Natural killer cell (primary cell): ENCODE measurements at regions not wholly inside any gene's neighbourhood (a gene's known extent, or its start where the extent isn't known, plus 50 kb on each side); places are given as distances from the start of the nearest gene placed in this dataset.

Experiments
- ATAC-seq, 3 donors: fragments of 150-1000 bp in 2 of 3; fragments of 200-7000 bp in 1 of 3; cut with Tn5 transposase; 1 replicate in 1 of 3; 2 replicates in 2 of 3; pipeline ENCODE4 v1.10.0; 2021; ENCODE audit warnings: mild to moderate bottlenecking in 2 of 3, moderate library complexity in 2 of 3
- DNase-seq, 2 donors: peaks; one replicate each; pipeline versions ENCODE4 v3.0.0 to v3.0.0-alpha.2; 2013 to 2021; ENCODE audit warnings: mixed read lengths in 1 of 2
- H3K27ac ChIP-seq: one replicate; pipeline ENCODE4 v1.5.1; 2013; ENCODE audit warnings: mild to moderate bottlenecking, low read length
- H3K27me3 ChIP-seq: one replicate; pipeline ENCODE4 v1.6.1; 2013; ENCODE audit warnings: low read length; ENCODE audit not compliant: control insufficient read depth, insufficient read depth
- H3K36me3 ChIP-seq: one replicate; pipeline ENCODE4 v1.6.1; 2013; ENCODE audit warnings: low read length; ENCODE audit not compliant: control insufficient read depth, insufficient read depth
- H3K4me1 ChIP-seq: one replicate; pipeline ENCODE4 v1.6.1; 2013; ENCODE audit warnings: low read length; ENCODE audit not compliant: control insufficient read depth, insufficient read depth
- H3K4me3 ChIP-seq: one replicate; pipeline ENCODE4 v1.5.1; 2013; ENCODE audit warnings: low read length
- H3K9me3 ChIP-seq: one replicate; pipeline ENCODE4 v1.6.1; 2013; ENCODE audit warnings: low read length; ENCODE audit not compliant: control insufficient read depth, insufficient read depth
- H3K27ac Mint-ChIP-seq, 2 donors: one replicate each; pipeline ENCODE4 v1.8.0; 2022; ENCODE audit warnings: mild to moderate bottlenecking in 2 of 2, mixed read lengths in 2 of 2, moderate library complexity in 1 of 2
- H3K27me3 Mint-ChIP-seq, 2 donors: one replicate each; pipeline ENCODE4 v1.8.0; 2022; ENCODE audit warnings: low read depth in 2 of 2, mixed read lengths in 2 of 2
- H3K36me3 Mint-ChIP-seq: one replicate; pipeline ENCODE4 v1.8.0; 2022; ENCODE audit warnings: mixed read lengths
- H3K4me1 Mint-ChIP-seq, 2 donors: one replicate each; pipeline ENCODE4 v1.8.0; 2022; ENCODE audit warnings: mixed read lengths in 2 of 2
- H3K4me3 Mint-ChIP-seq: one replicate; pipeline ENCODE4 v1.8.0; 2022; ENCODE audit warnings: mild to moderate bottlenecking, moderate library complexity, mixed read lengths
- H3K9me3 Mint-ChIP-seq, 2 donors: one replicate each; pipeline ENCODE4 v1.8.0; 2022; ENCODE audit warnings: mixed read lengths in 2 of 2
- CTCF ChIP-seq: fragments of 200-600 bp; IDR thresholded peaks from one replicate; pipeline ENCODE4 v1.8.0; 2022; ENCODE audit warnings: antibody characterized with exemption
- WGBS: methylation state at CpG from one replicate; pipeline ENCODE4 v1.1.7; 2013; ENCODE audit warnings: missing lambda C conversion rate; ENCODE audit not compliant: insufficient coverage; 5-methylcytosine and 5-hydroxymethylcytosine counted together
- intact Hi-C: fragments of 100-400 bp; cut with micrococcal nuclease; formaldehyde crosslinking; loops from one replicate; pipeline ENCODE4 v1.14.2; 2022

DNA sequence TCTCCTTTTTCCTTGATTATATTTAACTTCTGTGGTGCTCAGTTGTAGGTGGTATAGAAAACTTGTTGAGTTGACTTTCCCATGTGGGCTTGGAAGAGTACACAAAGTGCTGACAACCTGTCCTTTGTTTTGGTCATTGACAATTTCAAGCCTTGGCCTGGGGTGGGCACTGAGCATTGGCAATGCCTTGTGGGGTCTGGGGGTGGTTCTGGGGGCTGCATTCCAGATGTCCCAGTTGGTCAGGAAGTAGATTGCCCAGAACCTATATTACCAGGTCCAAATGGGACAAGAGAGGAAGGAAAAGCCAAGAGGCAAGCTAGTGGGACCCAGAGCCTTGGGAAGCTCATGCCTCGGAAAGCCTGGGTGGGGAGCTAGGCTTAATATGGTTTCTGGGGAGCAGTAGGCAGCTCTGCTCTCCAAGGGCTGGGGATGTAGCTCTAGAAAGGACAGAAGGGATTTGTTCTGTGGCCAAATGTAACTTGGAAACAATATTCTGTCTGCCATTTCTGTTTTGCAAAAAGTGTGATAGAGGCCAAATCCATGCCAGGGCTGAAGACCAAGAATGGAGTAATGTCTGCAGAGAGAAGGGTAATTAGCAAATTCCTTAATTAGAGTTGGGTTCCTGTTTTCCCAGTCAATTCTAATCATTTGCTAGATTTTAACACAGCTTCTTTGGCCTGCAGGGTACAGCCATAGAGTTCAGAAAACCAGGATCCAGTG is 87.4 kb downstream of the SLC4A3 start:
- H3K4me3 Mint-ChIP-seq, result no peak overlapping the region
- no peak for TF ChIP-seq CTCF

GRCh38 chr2:219718066-219718465 is 90.6 kb downstream of the SLC4A3 start:
- peaks cover 0 to 7% of the 10 kb centered on the region in 2 donors for H3K27me3 Mint-ChIP-seq
- intact Hi-C loops, result no loop called here
- Histone ChIP-seq H3K27ac (no peak overlapping the region), H3K9me3 (no peaks in the 10 kb centered on the region), H3K4me3 (no peak overlapping the region), H3K36me3 (no peaks in the 10 kb centered on the region), H3K27me3 (no peaks in the 10 kb centered on the region), H3K4me1 (no peaks in the 10 kb centered on the region)
- H3K4me1 Mint-ChIP-seq, result no peaks in the 10 kb centered on the region
- H3K9me3 Mint-ChIP-seq, result peaks cover 2% of the 10 kb centered on the region in 2 donors
- 81% methylated on average over 3 of the region's 3 CpGs for WGBS
- DNase-seq, result no peak
- no peak for TF ChIP-seq CTCF
- ATAC-seq, result no peak
- no peaks in the 10 kb centered on the region for H3K36me3 Mint-ChIP-seq
- H3K27ac Mint-ChIP-seq, result no peak overlapping the region
- no peak overlapping the region for H3K4me3 Mint-ChIP-seq

More for the DNA sequence above, 87.4 kb downstream of the SLC4A3 start:
- Mint-ChIP-seq H3K4me1 (no peaks in the 10 kb centered on the region), H3K36me3 (no peaks in the 10 kb centered on the region), H3K9me3 (peaks cover 6% of the 10 kb centered on the region in 2 donors), H3K27me3 (peaks cover 0 to 15% of the 10 kb centered on the region in 2 donors), H3K27ac (no peak overlapping the region)
- H3K9me3 ChIP-seq, result no peaks in the 10 kb centered on the region
- no peak for DNase-seq
- intact Hi-C loops, result no loop called here
- ATAC-seq, result no peak
- H3K4me3 ChIP-seq, result no peak overlapping the region
- H3K4me1 ChIP-seq, result no peaks in the 10 kb centered on the region
- H3K36me3 ChIP-seq, result no peaks in the 10 kb centered on the region
- no peaks in the 10 kb centered on the region for H3K27me3 ChIP-seq
- H3K27ac ChIP-seq, result no peak overlapping the region
- WGBS, result 94% methylated on average over 1 of the region's 1 CpG

DNA sequence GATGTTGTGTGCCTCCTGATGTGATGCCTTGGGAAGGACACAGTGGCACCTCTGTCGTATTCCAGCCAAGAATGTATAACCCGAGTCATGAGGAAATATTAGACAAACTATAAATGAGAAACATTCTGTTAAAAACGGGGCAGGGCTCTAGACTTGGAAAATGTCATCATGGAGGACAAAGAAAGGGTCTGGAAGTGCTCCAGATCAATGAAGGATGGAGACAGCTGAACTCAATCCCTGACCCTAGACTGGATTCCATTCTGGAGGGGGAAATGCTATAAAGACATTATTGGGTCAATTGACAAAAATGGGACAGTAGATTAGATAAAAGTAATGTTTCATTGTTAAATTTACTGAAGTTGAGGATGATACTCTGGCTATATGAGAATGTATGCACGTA is 92.1 kb downstream of the SLC4A3 start:
- no peaks in the 10 kb centered on the region for H3K36me3 ChIP-seq
- Mint-ChIP-seq H3K4me1 (no peaks in the 10 kb centered on the region), H3K27ac (no peak overlapping the region), H3K9me3 (no peaks in the 10 kb centered on the region), H3K4me3 (no peak overlapping the region), H3K36me3 (no peaks in the 10 kb centered on the region), H3K27me3 (peaks cover 0 to 5% of the 10 kb centered on the region in 2 donors)
- no peaks in the 10 kb centered on the region for H3K4me1 ChIP-seq
- no peak overlapping the region for H3K4me3 ChIP-seq
- H3K9me3 ChIP-seq, result no peaks in the 10 kb centered on the region
- intact Hi-C loops, result no loop called here
- H3K27me3 ChIP-seq, result no peaks in the 10 kb centered on the region
- no peak for TF ChIP-seq CTCF
- 85% methylated on average over 4 of the region's 4 CpGs for WGBS
- no peak overlapping the region for H3K27ac ChIP-seq
- no peak for DNase-seq
- no peak for ATAC-seq

- intact Hi-C loops, result no loop called here
- Histone ChIP-seq H3K9me3 (no peaks in the 10 kb centered on the region), H3K27ac (no peak overlapping the region), H3K36me3 (no peaks in the 10 kb centered on the region), H3K4me3 (no peak overlapping the region), H3K4me1 (no peaks in the 10 kb centered on the region), H3K27me3 (no peaks in the 10 kb centered on the region)
- Mint-ChIP-seq H3K36me3 (no peaks in the 10 kb centered on the region), H3K4me3 (no peak overlapping the region), H3K27me3 (peaks cover 5% of the 10 kb centered on the region in 2 donors), H3K27ac (no peak overlapping the region), H3K9me3 (no peaks in the 10 kb centered on the region), H3K4me1 (no peaks in the 10 kb centered on the region)
- ATAC-seq (no peak), DNase-seq (no peak)
- 90% methylated on average over 4 of the region's 6 CpGs for WGBS
- no peak for TF ChIP-seq CTCF
Observed at GRCh38 chr2:219720956-219721355, 93.5 kb downstream of the SLC4A3 start.
